ENCODE measurements at regions not wholly inside any gene's neighbourhood (a gene's known extent, or its start where the extent isn't known, plus 50 kb on each side); places are given as distances from the start of the nearest gene placed in this dataset.

- FAIRE-seq = no peak
- Histone ChIP-seq H3K4me1 (ENCODE audit: control insufficient read depth in 3 of 3, insufficient read depth in 2 of 3, low read depth in 1 of 3, low read length in 2 of 3) (no peaks in the 10 kb centered on the region), H3K9me3 (ENCODE audit: control insufficient read depth in 2 of 2, insufficient read depth in 1 of 2, low read depth in 1 of 2, low read length in 1 of 2) (no peaks in the 10 kb centered on the region), H3K27me3 (ENCODE audit: control insufficient read depth in 3 of 3, insufficient read depth in 3 of 3, low read length in 3 of 3) (no peaks in the 10 kb centered on the region), H3K27ac (ENCODE audit: low read depth in 1 of 3, low read length in 2 of 3) (no peak overlapping the region), H3K36me3 (ENCODE audit: control insufficient read depth in 3 of 3, insufficient read depth in 2 of 3, low read depth in 1 of 3, low read length in 3 of 3) (no peaks in the 10 kb centered on the region), H3K4me3 (ENCODE audit: low read depth in 1 of 3, low read length in 3 of 3) (no peak overlapping the region)
- peak in 1 of 2 donors; percentile 7 for DNase-seq
- WGBS, 3 donors = 54 to 82% (median 56%) methylated on average over 3 of the region's 3 CpGs
Measured at GRCh38 chr2:164439885-164440284, 181.4 kb downstream of the GRB14 start.

- Histone ChIP-seq H3K4me3 (ENCODE audit: low read depth in 1 of 3, low read length in 3 of 3) (no peak overlapping the region), H3K4me1 (ENCODE audit: control insufficient read depth in 3 of 3, insufficient read depth in 2 of 3, low read depth in 1 of 3, low read length in 2 of 3) (no peaks in the 10 kb centered on the region), H3K9me3 (ENCODE audit: control insufficient read depth in 2 of 2, insufficient read depth in 1 of 2, low read depth in 1 of 2, low read length in 1 of 2) (no peaks in the 10 kb centered on the region), H3K27me3 (ENCODE audit: control insufficient read depth in 3 of 3, insufficient read depth in 3 of 3, low read length in 3 of 3) (no peaks in the 10 kb centered on the region), H3K36me3 (ENCODE audit: control insufficient read depth in 3 of 3, insufficient read depth in 2 of 3, low read depth in 1 of 3, low read length in 3 of 3) (no peaks in the 10 kb centered on the region), H3K27ac (ENCODE audit: low read depth in 1 of 3, low read length in 2 of 3) (no peak overlapping the region)
- FAIRE-seq (no peak), DNase-seq (no peak)
Measured at GRCh38 chr2:164439235-164439634, 182.0 kb downstream of the GRB14 start.

DNA sequence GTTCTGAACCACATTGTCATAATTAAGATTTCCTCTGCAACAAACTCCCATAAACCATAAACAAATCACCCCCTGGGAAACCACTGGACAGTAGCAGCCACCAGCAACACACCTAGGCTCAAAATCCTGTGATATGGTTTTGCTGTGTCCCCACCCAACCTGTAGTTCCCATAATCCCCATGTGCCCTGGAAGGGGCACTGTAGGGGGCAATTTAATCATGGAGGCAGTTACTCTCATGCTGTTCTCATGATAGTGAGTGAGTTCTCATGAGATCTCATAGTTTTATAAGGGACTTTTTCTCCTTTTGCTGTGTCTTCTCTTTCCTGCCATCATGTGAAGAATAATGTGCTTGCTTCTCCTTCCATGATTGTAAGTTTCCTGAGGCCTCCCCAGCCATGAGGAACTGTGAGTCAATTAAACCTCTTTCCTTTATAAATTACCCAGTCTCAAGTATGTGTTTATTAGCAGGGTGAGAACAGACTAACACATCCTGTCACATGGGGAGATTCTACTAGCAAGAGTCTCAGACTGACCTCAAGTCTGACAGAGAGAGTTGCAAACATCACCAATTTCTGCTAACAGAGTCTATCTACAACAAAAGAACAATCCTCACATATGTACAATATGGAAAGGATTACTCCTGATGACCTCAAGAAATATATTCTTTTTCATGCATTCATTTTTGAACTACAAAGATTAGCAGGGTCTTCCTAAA, 182.6 kb downstream of the GRB14 start:
- Histone ChIP-seq H3K27me3 (ENCODE audit: control insufficient read depth in 3 of 3, insufficient read depth in 3 of 3, low read length in 3 of 3) (no peaks in the 10 kb centered on the region), H3K36me3 (ENCODE audit: control insufficient read depth in 3 of 3, insufficient read depth in 2 of 3, low read depth in 1 of 3, low read length in 3 of 3) (no peaks in the 10 kb centered on the region), H3K4me1 (ENCODE audit: control insufficient read depth in 3 of 3, insufficient read depth in 2 of 3, low read depth in 1 of 3, low read length in 2 of 3) (no peaks in the 10 kb centered on the region), H3K27ac (ENCODE audit: low read depth in 1 of 3, low read length in 2 of 3) (no peak overlapping the region), H3K4me3 (ENCODE audit: low read depth in 1 of 3, low read length in 3 of 3) (no peak overlapping the region), H3K9me3 (ENCODE audit: control insufficient read depth in 2 of 2, insufficient read depth in 1 of 2, low read depth in 1 of 2, low read length in 1 of 2) (no peaks in the 10 kb centered on the region)
- DNase-seq = no peak
- FAIRE-seq = no peak

DNA sequence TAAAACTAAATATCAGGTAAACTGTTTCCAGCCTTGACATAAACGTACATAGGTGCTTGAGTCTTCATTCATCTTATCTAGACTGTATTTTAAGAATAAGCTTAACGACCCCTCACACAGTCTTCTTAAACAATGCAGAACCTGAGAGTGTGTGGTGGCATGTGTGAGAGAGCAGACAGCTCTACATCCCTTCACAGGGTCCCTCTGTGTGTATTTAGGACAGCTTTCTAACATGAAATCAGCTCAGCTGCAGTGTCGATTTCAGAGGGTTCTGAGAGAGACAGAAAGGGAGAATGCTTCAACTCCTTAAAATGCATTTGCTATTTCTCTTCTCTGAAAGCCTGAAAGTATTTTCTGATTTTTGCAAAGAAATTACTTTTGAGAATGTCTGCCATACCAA, 185.2 kb downstream of the GRB14 start:
- DNase-seq (no peak), FAIRE-seq (no peak)
- WGBS, 3 donors = 30 to 47% (median 43%) methylated on average over 3 of the region's 3 CpGs
- H3K9me3 ChIP-seq (ENCODE audit: control insufficient read depth in 2 of 2, insufficient read depth in 1 of 2, low read depth in 1 of 2, low read length in 1 of 2) = no peaks in the 10 kb centered on the region
- no peaks in the 10 kb centered on the region for H3K36me3 ChIP-seq (ENCODE audit: control insufficient read depth in 3 of 3, insufficient read depth in 2 of 3, low read depth in 1 of 3, low read length in 3 of 3)
- H3K27ac ChIP-seq (ENCODE audit: low read depth in 1 of 3, low read length in 2 of 3) = no peak overlapping the region
- H3K4me3 ChIP-seq (ENCODE audit: low read depth in 1 of 3, low read length in 3 of 3) = no peak overlapping the region
- H3K27me3 ChIP-seq (ENCODE audit: control insufficient read depth in 3 of 3, insufficient read depth in 3 of 3, low read length in 3 of 3) = no peaks in the 10 kb centered on the region
- no peaks in the 10 kb centered on the region for H3K4me1 ChIP-seq (ENCODE audit: control insufficient read depth in 3 of 3, insufficient read depth in 2 of 3, low read depth in 1 of 3, low read length in 2 of 3)

DNA sequence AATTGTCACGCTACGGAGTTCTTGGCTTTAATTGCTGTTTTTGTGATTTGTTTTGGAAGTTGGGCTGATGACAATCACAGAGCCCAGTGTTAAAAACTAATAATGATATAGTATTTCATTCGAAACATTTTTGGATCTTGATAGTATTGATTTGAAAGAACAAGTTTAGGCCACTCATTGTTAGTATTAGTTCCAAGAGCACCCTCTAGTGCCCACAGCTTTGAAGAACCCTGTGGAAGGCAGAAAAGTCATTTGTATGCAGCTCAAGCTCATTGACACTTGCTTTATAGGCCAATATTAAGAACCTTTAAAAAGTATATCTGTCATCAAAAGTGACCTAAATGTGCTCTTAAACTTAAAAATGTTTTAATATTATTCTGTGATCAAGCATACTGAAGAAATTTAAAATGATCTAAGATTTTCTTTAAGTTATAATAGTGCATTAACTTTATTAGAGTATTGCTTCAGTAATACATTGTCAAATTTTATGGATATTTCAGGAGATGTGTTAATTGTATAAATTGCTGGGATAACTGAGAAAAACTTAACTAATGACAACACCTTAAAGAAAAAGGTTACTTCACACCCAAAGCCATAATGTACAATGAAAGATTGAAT, 191.0 kb downstream of the GRB14 start:
- no peaks in the 10 kb centered on the region for H3K4me1 ChIP-seq (ENCODE audit: control insufficient read depth in 3 of 3, insufficient read depth in 2 of 3, low read depth in 1 of 3, low read length in 2 of 3)
- FAIRE-seq (no peak), DNase-seq (peak; percentile 17 to 24)
- H3K27ac ChIP-seq (ENCODE audit: low read depth in 1 of 3, low read length in 2 of 3) = no peak overlapping the region
- 68 to 73% (median 72%) methylated on average over 3 of the region's 3 CpGs for WGBS, 3 donors
- H3K4me3 ChIP-seq (ENCODE audit: low read depth in 1 of 3, low read length in 3 of 3) = no peak overlapping the region
- no peaks in the 10 kb centered on the region for H3K27me3 ChIP-seq (ENCODE audit: control insufficient read depth in 3 of 3, insufficient read depth in 3 of 3, low read length in 3 of 3)
- no peaks in the 10 kb centered on the region for H3K36me3 ChIP-seq (ENCODE audit: control insufficient read depth in 3 of 3, insufficient read depth in 2 of 3, low read depth in 1 of 3, low read length in 3 of 3)
- no peaks in the 10 kb centered on the region for H3K9me3 ChIP-seq (ENCODE audit: control insufficient read depth in 2 of 2, insufficient read depth in 1 of 2, low read depth in 1 of 2, low read length in 1 of 2)

DNA sequence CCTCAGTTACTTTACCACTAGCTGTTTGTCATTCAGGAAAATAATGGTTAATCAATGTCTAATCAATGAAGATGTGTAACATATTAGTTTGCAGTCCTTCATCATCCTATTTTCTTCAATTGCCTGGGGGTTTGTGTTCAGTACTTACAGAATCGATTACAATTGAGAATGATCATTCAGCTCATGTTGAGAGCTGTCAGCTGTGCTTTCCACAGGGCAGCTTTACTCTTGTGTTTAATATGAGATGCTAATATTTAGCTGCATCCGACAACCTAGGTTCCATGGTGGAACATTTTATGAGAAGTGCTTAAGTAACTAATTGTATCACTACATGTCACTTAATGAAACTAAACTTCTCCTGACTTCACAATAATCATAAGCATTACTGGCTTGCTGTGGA, 191.9 kb downstream of the GRB14 start:
- no peak for DNase-seq
- Histone ChIP-seq H3K27me3 (ENCODE audit: control insufficient read depth in 3 of 3, insufficient read depth in 3 of 3, low read length in 3 of 3) (no peaks in the 10 kb centered on the region), H3K36me3 (ENCODE audit: control insufficient read depth in 3 of 3, insufficient read depth in 2 of 3, low read depth in 1 of 3, low read length in 3 of 3) (no peaks in the 10 kb centered on the region), H3K4me1 (ENCODE audit: control insufficient read depth in 3 of 3, insufficient read depth in 2 of 3, low read depth in 1 of 3, low read length in 2 of 3) (no peaks in the 10 kb centered on the region), H3K9me3 (ENCODE audit: control insufficient read depth in 2 of 2, insufficient read depth in 1 of 2, low read depth in 1 of 2, low read length in 1 of 2) (no peaks in the 10 kb centered on the region), H3K27ac (ENCODE audit: low read depth in 1 of 3, low read length in 2 of 3) (no peak overlapping the region), H3K4me3 (ENCODE audit: low read depth in 1 of 3, low read length in 3 of 3) (no peak overlapping the region)
- FAIRE-seq = no peak
- WGBS, 3 donors = 39 to 57% (median 41%) methylated on average over 2 of the region's 2 CpGs

DNA sequence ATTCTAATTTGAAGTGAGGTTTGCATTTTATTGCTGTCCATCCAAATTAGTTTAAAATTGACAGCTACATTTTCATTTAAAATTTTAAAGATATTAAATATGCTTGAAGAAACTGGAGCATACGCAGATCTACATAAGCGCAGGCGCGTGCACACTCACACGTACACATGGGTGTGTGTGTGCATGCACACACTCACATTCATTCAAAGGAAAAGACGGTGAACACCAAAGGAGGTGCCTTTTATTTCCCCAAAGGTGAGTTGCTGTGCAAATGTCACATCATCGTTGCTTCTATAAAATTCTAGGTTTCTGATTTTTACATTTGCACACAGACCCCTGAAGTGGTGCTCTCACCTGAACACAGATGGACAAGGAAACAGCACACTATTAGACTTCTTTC, 194.2 kb downstream of the GRB14 start:
- H3K27me3 ChIP-seq (ENCODE audit: control insufficient read depth in 3 of 3, insufficient read depth in 3 of 3, low read length in 3 of 3) = no peaks in the 10 kb centered on the region
- H3K9me3 ChIP-seq (ENCODE audit: control insufficient read depth in 2 of 2, insufficient read depth in 1 of 2, low read depth in 1 of 2, low read length in 1 of 2) = no peaks in the 10 kb centered on the region
- H3K27ac ChIP-seq (ENCODE audit: low read depth in 1 of 3, low read length in 2 of 3) = no peak overlapping the region
- 92 to 95% (median 92%) methylated on average over 7 of the region's 7 CpGs for WGBS, 3 donors
- H3K4me1 ChIP-seq (ENCODE audit: control insufficient read depth in 3 of 3, insufficient read depth in 2 of 3, low read depth in 1 of 3, low read length in 2 of 3) = no peaks in the 10 kb centered on the region
- H3K36me3 ChIP-seq (ENCODE audit: control insufficient read depth in 3 of 3, insufficient read depth in 2 of 3, low read depth in 1 of 3, low read length in 3 of 3) = no peaks in the 10 kb centered on the region
- no peak for FAIRE-seq
- DNase-seq = no peak
- H3K4me3 ChIP-seq (ENCODE audit: low read depth in 1 of 3, low read length in 3 of 3) = no peak overlapping the region

DNA sequence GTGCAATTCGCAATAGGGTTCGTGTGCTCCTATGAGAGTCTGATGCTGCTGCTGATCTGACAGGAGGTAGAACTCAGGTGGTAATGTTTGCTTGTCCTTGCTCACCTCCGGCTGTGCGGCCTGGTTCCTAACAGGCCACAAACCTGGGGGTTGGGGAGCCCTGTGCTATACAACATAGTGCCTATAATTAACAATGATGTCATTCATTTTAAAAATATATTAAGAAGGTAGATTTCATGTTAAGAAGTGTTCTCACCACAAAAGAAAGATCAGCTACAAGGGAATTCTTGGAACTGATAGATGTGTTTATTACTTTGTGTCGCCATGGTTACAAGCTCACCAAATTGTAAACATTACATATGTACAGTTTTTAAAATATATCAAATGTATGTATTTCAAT, 200.5 kb downstream of the GRB14 start:
- no peaks in the 10 kb centered on the region for H3K9me3 ChIP-seq (ENCODE audit: control insufficient read depth in 2 of 2, insufficient read depth in 1 of 2, low read depth in 1 of 2, low read length in 1 of 2)
- no peak for DNase-seq
- no peak overlapping the region for H3K4me3 ChIP-seq (ENCODE audit: low read depth in 1 of 3, low read length in 3 of 3)
- H3K27ac ChIP-seq (ENCODE audit: low read depth in 1 of 3, low read length in 2 of 3) = no peak overlapping the region
- 84 to 94% (median 88%) methylated on average over 5 of the region's 5 CpGs for WGBS, 3 donors
- H3K4me1 ChIP-seq (ENCODE audit: control insufficient read depth in 3 of 3, insufficient read depth in 2 of 3, low read depth in 1 of 3, low read length in 2 of 3) = no peaks in the 10 kb centered on the region
- no peaks in the 10 kb centered on the region for H3K36me3 ChIP-seq (ENCODE audit: control insufficient read depth in 3 of 3, insufficient read depth in 2 of 3, low read depth in 1 of 3, low read length in 3 of 3)
- FAIRE-seq = no peak
- H3K27me3 ChIP-seq (ENCODE audit: control insufficient read depth in 3 of 3, insufficient read depth in 3 of 3, low read length in 3 of 3) = no peaks in the 10 kb centered on the region

GRCh38 chr2:164412831-164413230, 208.5 kb downstream of the GRB14 start:
- H3K9me3 ChIP-seq (ENCODE audit: control insufficient read depth in 2 of 2, insufficient read depth in 1 of 2, low read depth in 1 of 2, low read length in 1 of 2) = no peaks in the 10 kb centered on the region
- H3K4me3 ChIP-seq (ENCODE audit: low read depth in 1 of 3, low read length in 3 of 3) = no peak overlapping the region
- no peak overlapping the region for H3K27ac ChIP-seq (ENCODE audit: low read depth in 1 of 3, low read length in 2 of 3)
- 76 to 78% (median 77%) methylated on average over 2 of the region's 2 CpGs for WGBS, 3 donors
- no peaks in the 10 kb centered on the region for H3K27me3 ChIP-seq (ENCODE audit: control insufficient read depth in 3 of 3, insufficient read depth in 3 of 3, low read length in 3 of 3)
- DNase-seq (no peak), FAIRE-seq (no peak)
- H3K36me3 ChIP-seq (ENCODE audit: control insufficient read depth in 3 of 3, insufficient read depth in 2 of 3, low read depth in 1 of 3, low read length in 3 of 3) = no peaks in the 10 kb centered on the region
- H3K4me1 ChIP-seq (ENCODE audit: control insufficient read depth in 3 of 3, insufficient read depth in 2 of 3, low read depth in 1 of 3, low read length in 2 of 3) = no peaks in the 10 kb centered on the region
